GM12878 (cell line): ENCODE measurements at regions not wholly inside any gene's neighbourhood (a gene's known extent, or its start where the extent isn't known, plus 50 kb on each side); places are given as distances from the start of the nearest gene placed in this dataset.

Experiments used
- ATF3 ChIP-seq: IDR thresholded peaks from 2 replicates; pipeline ENCODE4 v1.6.1; 2011; ENCODE audit warnings: low read depth, mild to moderate bottlenecking, low read length, moderate library complexity, borderline replicate concordance; ENCODE audit errors: extremely low read depth
- ESRRA ChIP-seq: IDR thresholded peaks from 2 replicates; pipeline ENCODE4 v1.6.1; 2012; ENCODE audit warnings: mild to moderate bottlenecking, low read length, improper control_type of control experiment
- EZH2 ChIP-seq: IDR thresholded peaks from 2 replicates; pipeline ENCODE4 v1.6.1; 2012; ENCODE audit warnings: low read depth, mild to moderate bottlenecking, control low read depth, inconsistent platforms, low read length, borderline replicate concordance; ENCODE audit not compliant: control insufficient read depth
- HDGF ChIP-seq: fragments of 450-650 bp; IDR thresholded peaks from 2 replicates; pipeline ENCODE4 v1.6.1; 2016; ENCODE audit warnings: antibody characterized with exemption
- NR2C2 ChIP-seq: IDR thresholded peaks from 2 replicates; pipeline ENCODE4 v1.6.1; 2011; ENCODE audit warnings: borderline replicate concordance, low read depth; ENCODE audit not compliant: control insufficient read depth, insufficient read length
- PAX5 ChIP-seq: IDR thresholded peaks from 2 replicates; pipeline ENCODE4 v1.6.1; 2011; ENCODE audit warnings: low read depth, low read length, borderline replicate concordance
- POLR2AphosphoS2 ChIP-seq: IDR thresholded peaks from 2 replicates; pipeline ENCODE4 v1.6.1; 2011; ENCODE audit warnings: low read depth, mild to moderate bottlenecking, low read length, improper control_type of control experiment, moderate library complexity
- POLR2AphosphoS5 ChIP-seq: IDR thresholded peaks from 2 replicates; pipeline ENCODE4 v1.6.1; 2011; ENCODE audit warnings: mild to moderate bottlenecking, low read length, inconsistent platforms
- RAD21 ChIP-seq: IDR thresholded peaks from 2 replicates; pipeline ENCODE4 v1.6.1; 2011; ENCODE audit warnings: mild to moderate bottlenecking, low read depth, low read length, moderate library complexity; ENCODE audit not compliant: insufficient read depth
- SP1 ChIP-seq: IDR thresholded peaks from one replicate; pipeline ENCODE4 v1.6.1; 2011; ENCODE audit warnings: low read depth, low read length
- SRF ChIP-seq, 2 experiments: IDR thresholded peaks; 2 replicates each; pipeline ENCODE4 v1.6.1; 2011; ENCODE audit warnings: low read depth in 2 of 2, low read length in 2 of 2, mild to moderate bottlenecking in 1 of 2, moderate library complexity in 1 of 2
- TF ChIP-seq, protein P1 (sequence below), 3 experiments: IDR thresholded peaks in 2 of 3; conservative IDR thresholded peaks in 1 of 3; 2 replicates each; pipeline ENCODE4 v1.5.1; 2011; ENCODE audit warnings: low read depth in 3 of 3, low read length in 3 of 3, mild to moderate bottlenecking in 3 of 3, control low read depth in 2 of 3, moderate library complexity in 2 of 3, inconsistent platforms in 1 of 3, mixed read lengths in 1 of 3; ENCODE audit not compliant: control insufficient read depth in 2 of 3, insufficient read depth in 1 of 3; ENCODE audit errors: extremely low read depth in 1 of 3

DNA sequence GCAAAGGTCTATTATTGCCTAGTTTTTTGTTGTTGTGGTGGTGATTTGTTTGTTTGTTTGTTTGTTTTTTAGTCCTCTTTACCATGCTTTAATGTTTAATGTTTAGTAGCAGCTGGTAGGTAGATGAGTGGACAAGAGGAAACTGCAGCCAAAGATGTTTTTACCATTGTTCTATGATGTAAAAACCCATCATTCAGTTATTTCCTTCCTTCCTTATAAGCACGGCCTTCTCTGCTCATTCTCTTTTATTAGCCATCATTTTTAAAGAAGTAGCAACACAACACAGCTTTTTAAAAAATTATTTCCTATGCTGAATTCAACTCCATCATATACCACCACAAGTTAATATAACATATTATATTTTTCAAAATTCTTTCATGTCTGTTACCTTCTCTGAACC, 58.5 kb upstream of the BOC start:
- TF ChIP-seq, protein P1, sequence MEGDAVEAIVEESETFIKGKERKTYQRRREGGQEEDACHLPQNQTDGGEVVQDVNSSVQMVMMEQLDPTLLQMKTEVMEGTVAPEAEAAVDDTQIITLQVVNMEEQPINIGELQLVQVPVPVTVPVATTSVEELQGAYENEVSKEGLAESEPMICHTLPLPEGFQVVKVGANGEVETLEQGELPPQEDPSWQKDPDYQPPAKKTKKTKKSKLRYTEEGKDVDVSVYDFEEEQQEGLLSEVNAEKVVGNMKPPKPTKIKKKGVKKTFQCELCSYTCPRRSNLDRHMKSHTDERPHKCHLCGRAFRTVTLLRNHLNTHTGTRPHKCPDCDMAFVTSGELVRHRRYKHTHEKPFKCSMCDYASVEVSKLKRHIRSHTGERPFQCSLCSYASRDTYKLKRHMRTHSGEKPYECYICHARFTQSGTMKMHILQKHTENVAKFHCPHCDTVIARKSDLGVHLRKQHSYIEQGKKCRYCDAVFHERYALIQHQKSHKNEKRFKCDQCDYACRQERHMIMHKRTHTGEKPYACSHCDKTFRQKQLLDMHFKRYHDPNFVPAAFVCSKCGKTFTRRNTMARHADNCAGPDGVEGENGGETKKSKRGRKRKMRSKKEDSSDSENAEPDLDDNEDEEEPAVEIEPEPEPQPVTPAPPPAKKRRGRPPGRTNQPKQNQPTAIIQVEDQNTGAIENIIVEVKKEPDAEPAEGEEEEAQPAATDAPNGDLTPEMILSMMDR (IDR thresholded peaks at IDR 0.05 in 2 of 3, conservative IDR thresholded peaks at IDR 0.05 in 1 of 3; ENCODE audit: control insufficient read depth in 2 of 3, extremely low read depth in 1 of 3, insufficient read depth in 1 of 3, low read depth in 3 of 3, low read length in 3 of 3), result no peak
- no peak for TF ChIP-seq ESRRA
- no peak for TF ChIP-seq HDGF
- TF ChIP-seq SP1, result no peak
- no peak for TF ChIP-seq PAX5
- no peak for TF ChIP-seq SRF (IDR thresholded peaks at IDR 0.05; ENCODE audit: low read depth in 2 of 2, low read length in 2 of 2)
- no peak for TF ChIP-seq RAD21
- TF ChIP-seq POLR2AphosphoS5, result no peak
- TF ChIP-seq EZH2, result no peak
- TF ChIP-seq NR2C2, result no peak
- TF ChIP-seq POLR2AphosphoS2, result no peak
- no peak for TF ChIP-seq ATF3
